ENCODE measurements at regions not wholly inside any gene's neighbourhood (a gene's known extent, or its start where the extent isn't known, plus 50 kb on each side); places are given as distances from the start of the nearest gene placed in this dataset.

GRCh38 chr3:164236851-164237250, 841.4 kb downstream of the SI start:
- TF ChIP-seq CTCF (IDR thresholded peaks at IDR 0.05 in 4 of 5, conservative IDR thresholded peaks at IDR 0.05 in 1 of 5) (no peak), POLR2A (IDR thresholded peaks at IDR 0.05) (no peak)

All from gastrocnemius medialis (tissue), 4 donors.